Activated CD8-positive, alpha-beta T cell treated with anti-CD3 and anti-CD28 coated beads for 36 hours (primary cell): ENCODE measurements at regions not wholly inside any gene's neighbourhood (a gene's known extent, or its start where the extent isn't known, plus 50 kb on each side); places are given as distances from the start of the nearest gene placed in this dataset.

Source experiments
- ATAC-seq: fragments of 200-7000 bp; cut with Tn5 transposase; one replicate; pipeline ENCODE4 v1.10.0; 2021; ENCODE audit warnings: mild to moderate bottlenecking, moderate library complexity
- CTCF ChIA-PET: fragments of 350-600 bp; sonication (Branson Sonifier 250); formaldehyde crosslinking; loops from one replicate; lab custom pipeline; 2021; ENCODE audit warnings: antibody characterized with exemption; lab: Charles Lee
- POLR2A ChIA-PET: fragments of 350-600 bp; sonication (Branson Sonifier 250); formaldehyde crosslinking; loops from one replicate; lab custom pipeline; 2021; ENCODE audit warnings: antibody characterized with exemption; lab: Charles Lee
- DNase-seq: peaks from one replicate; pipeline ENCODE4 v3.0.0-alpha.2; 2020
- H3K27ac Mint-ChIP-seq: one replicate; pipeline ENCODE4 v1.8.0; 2021; ENCODE audit warnings: mild to moderate bottlenecking, mixed read lengths
- H3K27me3 Mint-ChIP-seq: one replicate; pipeline ENCODE4 v1.8.0; 2021; ENCODE audit warnings: mixed read lengths
- H3K36me3 Mint-ChIP-seq: one replicate; pipeline ENCODE4 v1.8.0; 2021; ENCODE audit warnings: low read depth, mixed read lengths
- H3K4me1 Mint-ChIP-seq: one replicate; pipeline ENCODE4 v1.8.0; 2021; ENCODE audit warnings: low read depth, mixed read lengths
- H3K4me3 Mint-ChIP-seq: one replicate; pipeline ENCODE4 v1.8.0; 2021; ENCODE audit warnings: mild to moderate bottlenecking, moderate library complexity, mixed read lengths
- H3K9me3 Mint-ChIP-seq: one replicate; pipeline ENCODE4 v1.8.0; 2021; ENCODE audit warnings: mixed read lengths
- intact Hi-C: fragments of 100-400 bp; cut with micrococcal nuclease; formaldehyde crosslinking; loops from one replicate; pipeline ENCODE4 v1.10.0; 2022
- TF ChIP-seq, protein P1 (sequence below): fragments of 200-600 bp; IDR thresholded peaks from one replicate; pipeline ENCODE4 v1.8.0; 2022; ENCODE audit warnings: antibody characterized with exemption, mild to moderate bottlenecking

DNA sequence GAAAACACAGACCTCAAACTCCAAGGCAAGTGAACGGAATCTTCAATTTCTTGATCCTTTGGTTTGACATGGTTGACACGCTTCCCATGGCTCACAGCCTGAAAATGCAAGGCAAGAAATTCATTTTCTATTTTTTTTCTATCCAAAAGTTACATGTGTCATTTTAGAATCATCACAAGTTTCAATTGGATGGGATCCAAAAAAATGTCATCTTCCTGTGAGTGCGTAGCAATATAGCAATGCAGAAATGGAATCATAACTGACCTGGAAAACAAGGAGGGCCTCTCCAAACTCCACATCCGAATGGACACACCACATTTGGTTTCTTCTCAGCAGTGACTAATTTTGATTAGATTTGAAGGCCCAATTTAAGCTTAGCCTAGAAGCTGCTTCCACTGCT is 175.8 kb upstream of the ATP11B start:
- Mint-ChIP-seq H3K4me3 (no peak overlapping the region), H3K36me3 (no peaks in the 10 kb centered on the region), H3K4me1 (no peaks in the 10 kb centered on the region), H3K27me3 (peaks cover 10% of the 10 kb centered on the region), H3K9me3 (no peaks in the 10 kb centered on the region), H3K27ac (no peak overlapping the region)
- DNase-seq: no peak
- ATAC-seq: no peak
- CTCF ChIA-PET: no interaction called here
- TF ChIP-seq, protein P1, sequence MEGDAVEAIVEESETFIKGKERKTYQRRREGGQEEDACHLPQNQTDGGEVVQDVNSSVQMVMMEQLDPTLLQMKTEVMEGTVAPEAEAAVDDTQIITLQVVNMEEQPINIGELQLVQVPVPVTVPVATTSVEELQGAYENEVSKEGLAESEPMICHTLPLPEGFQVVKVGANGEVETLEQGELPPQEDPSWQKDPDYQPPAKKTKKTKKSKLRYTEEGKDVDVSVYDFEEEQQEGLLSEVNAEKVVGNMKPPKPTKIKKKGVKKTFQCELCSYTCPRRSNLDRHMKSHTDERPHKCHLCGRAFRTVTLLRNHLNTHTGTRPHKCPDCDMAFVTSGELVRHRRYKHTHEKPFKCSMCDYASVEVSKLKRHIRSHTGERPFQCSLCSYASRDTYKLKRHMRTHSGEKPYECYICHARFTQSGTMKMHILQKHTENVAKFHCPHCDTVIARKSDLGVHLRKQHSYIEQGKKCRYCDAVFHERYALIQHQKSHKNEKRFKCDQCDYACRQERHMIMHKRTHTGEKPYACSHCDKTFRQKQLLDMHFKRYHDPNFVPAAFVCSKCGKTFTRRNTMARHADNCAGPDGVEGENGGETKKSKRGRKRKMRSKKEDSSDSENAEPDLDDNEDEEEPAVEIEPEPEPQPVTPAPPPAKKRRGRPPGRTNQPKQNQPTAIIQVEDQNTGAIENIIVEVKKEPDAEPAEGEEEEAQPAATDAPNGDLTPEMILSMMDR: no peak
- POLR2A ChIA-PET: no interaction called here
- intact Hi-C loops: no loop called here

DNA sequence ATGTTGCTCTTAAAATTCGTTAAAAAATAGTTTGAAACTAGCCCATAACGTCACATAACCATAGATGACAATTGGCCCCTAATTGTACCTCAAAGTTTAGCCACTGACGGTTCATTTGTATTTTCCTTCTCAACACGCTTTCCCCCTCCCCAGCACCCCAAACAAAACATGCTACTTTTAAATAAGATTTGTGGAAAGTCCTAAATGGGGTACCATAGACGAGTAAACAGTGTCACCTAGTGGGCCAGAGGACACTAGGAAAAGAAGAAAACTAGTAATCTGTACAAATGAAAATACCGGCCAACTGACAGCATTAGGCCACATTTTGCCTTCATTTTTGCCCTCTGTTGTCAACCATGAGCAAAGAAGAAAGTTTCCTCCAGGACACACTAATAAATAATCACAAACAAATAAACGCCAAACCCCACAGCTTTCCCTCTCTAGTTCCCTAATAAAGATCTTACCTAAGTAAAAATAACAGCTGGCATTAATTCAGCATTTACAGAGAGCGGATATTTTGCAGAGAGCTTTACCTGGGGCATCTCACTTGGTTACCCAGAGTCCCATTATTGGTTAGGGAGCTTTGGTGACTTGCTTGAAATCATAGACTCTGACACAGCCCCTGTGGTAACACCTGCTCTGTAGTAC is 175.1 kb upstream of the ATP11B start:
- DNase-seq: peak; percentile 4
- peaks cover 10% of the 10 kb centered on the region for H3K27me3 Mint-ChIP-seq
- CTCF ChIA-PET: no interaction called here
- H3K27ac Mint-ChIP-seq: no peak overlapping the region
- H3K36me3 Mint-ChIP-seq: no peaks in the 10 kb centered on the region
- H3K4me1 Mint-ChIP-seq: no peaks in the 10 kb centered on the region
- H3K9me3 Mint-ChIP-seq: no peaks in the 10 kb centered on the region
- H3K4me3 Mint-ChIP-seq: no peak overlapping the region
- intact Hi-C loops: no loop called here
- no peak for ATAC-seq
- TF ChIP-seq, protein P1: no peak
- POLR2A ChIA-PET: no interaction called here

DNA sequence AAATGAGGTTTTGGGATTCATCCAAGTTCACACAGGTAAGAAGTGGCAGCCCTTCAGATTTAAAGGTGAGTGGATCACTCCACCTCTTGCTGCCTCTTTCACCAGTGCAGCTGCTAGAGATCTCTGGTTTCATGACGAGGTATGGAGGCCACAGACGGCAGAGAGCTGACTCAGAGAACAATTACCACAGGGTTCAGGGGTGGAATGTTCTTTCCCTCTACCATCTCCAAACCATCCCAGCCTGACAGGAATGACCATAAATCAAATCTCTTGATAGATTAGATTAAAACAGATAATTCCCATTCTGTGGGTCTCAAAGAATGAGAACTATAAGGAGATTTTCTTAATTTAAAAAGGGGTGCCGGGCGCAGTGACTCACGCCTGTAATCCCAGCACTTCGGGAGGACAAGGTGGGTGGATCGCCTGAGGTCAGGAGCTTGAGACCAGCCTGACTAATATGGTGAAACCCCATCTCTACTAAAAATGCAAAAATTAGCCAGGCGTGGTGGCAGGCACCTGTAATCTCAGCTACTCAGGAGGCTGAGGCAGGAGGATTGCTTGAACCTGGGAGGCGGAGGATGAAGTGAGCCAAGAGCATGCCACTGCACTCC is 174.2 kb upstream of the ATP11B start:
- ChIA-PET POLR2A (no interaction called here), CTCF (no interaction called here)
- Mint-ChIP-seq H3K4me3 (no peak overlapping the region), H3K27ac (no peak overlapping the region), H3K27me3 (peaks cover 10% of the 10 kb centered on the region), H3K4me1 (no peaks in the 10 kb centered on the region), H3K9me3 (no peaks in the 10 kb centered on the region), H3K36me3 (no peaks in the 10 kb centered on the region)
- intact Hi-C loops: no loop called here
- DNase-seq: no peak
- TF ChIP-seq, protein P1: no peak
- ATAC-seq: no peak

DNA sequence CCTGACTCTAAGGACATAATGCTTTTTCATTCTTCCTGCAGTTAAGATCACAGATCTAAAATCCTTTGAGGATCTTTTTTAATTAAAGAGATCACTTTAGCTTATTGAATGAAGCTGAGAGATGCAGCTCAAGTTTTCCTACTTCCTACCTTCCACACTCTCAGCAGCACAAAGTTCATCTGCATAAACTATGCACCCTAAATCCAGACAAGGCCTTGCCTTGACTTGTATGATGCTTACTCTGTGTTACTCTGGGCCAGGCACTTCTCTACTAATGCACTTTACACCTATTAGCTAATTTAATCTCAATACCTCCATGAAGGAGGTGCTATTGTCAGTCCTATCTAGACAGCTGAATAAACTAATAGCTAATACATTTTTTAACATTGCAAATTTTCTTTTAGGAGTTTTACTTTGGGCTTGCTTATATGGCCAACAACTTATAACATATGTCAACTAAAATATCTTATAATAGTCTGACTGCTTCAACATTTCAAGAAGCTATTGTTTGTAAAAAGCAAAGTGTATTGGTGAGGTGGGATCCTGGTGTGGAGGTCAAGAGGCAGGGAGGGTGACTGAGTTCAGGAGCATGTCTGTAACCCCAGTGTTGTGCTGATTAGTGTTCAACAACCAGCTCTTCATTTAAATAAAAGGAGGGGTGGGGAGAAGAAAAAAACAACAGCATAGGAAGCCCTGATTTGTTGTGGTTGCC is 172.4 kb upstream of the ATP11B start:
- no peak for ATAC-seq
- CTCF ChIA-PET: interaction anchor here (1.1 to 1.3 kb wide), 2 partner anchors 8 to 17 kb away, joined by 3 to 4 read pairs; no protein-coding TSS in a partner anchor
- POLR2A ChIA-PET: no interaction called here
- H3K4me1 Mint-ChIP-seq: no peaks in the 10 kb centered on the region
- H3K27ac Mint-ChIP-seq: no peak overlapping the region
- H3K27me3 Mint-ChIP-seq: peaks cover 13% of the 10 kb centered on the region
- no peaks in the 10 kb centered on the region for H3K9me3 Mint-ChIP-seq
- H3K36me3 Mint-ChIP-seq: no peaks in the 10 kb centered on the region
- DNase-seq: no peak
- TF ChIP-seq, protein P1: no peak
- intact Hi-C loops: no loop called here
- H3K4me3 Mint-ChIP-seq: no peak overlapping the region
